SU-DHL-6 (cell line): ENCODE measurements at regions not wholly inside any gene's neighbourhood (a gene's known extent, or its start where the extent isn't known, plus 50 kb on each side); places are given as distances from the start of the nearest gene placed in this dataset.

Source experiments
- H2AFZ ChIP-seq: fragments of 200-600 bp; sonication (generic); 2 replicates; pipeline ENCODE4 v1.6.1; 2014; ENCODE audit warnings: low read depth, mild to moderate bottlenecking, moderate library complexity, mixed read lengths, antibody characterized with exemption, low read length; ENCODE audit not compliant: severe bottlenecking
- H3F3A ChIP-seq: fragments of 200-600 bp; shearing (Covaris generic); 2 replicates; pipeline ENCODE4 v1.6.0; 2016; ENCODE audit warnings: antibody characterized with exemption, mild to moderate bottlenecking; ENCODE audit not compliant: insufficient read depth
- H3K27ac ChIP-seq: fragments of 200-600 bp; sonication (generic); 2 replicates; pipeline ENCODE4 v1.5.1; 2016; ENCODE audit warnings: low read depth, mild to moderate bottlenecking, low read length, moderate library complexity, mixed read lengths
- H3K27me3 ChIP-seq: fragments of 200-600 bp; sonication (generic), shearing (Covaris generic); 2 replicates; pipeline ENCODE4 v1.6.0; 2014; ENCODE audit warnings: mild to moderate bottlenecking, low read length
- H3K36me3 ChIP-seq: fragments of 200-600 bp; sonication (generic); 2 replicates; pipeline ENCODE4 v1.6.1; 2014; ENCODE audit warnings: mild to moderate bottlenecking, low read length, mixed read lengths
- H3K4me2 ChIP-seq: fragments of 300-600, 200-600 bp; shearing (Covaris generic), sonication (generic); 2 replicates; pipeline ENCODE4 v1.6.0; 2014; ENCODE audit warnings: low read length, low read depth, mild to moderate bottlenecking; ENCODE audit not compliant: poor library complexity, severe bottlenecking
- H3K4me3 ChIP-seq: fragments of 200-600 bp; sonication (generic); 2 replicates; pipeline ENCODE4 v1.5.1; 2014; ENCODE audit warnings: antibody characterized with exemption, low read length, mild to moderate bottlenecking, mixed read lengths; ENCODE audit not compliant: insufficient read depth, poor library complexity, severe bottlenecking
- H3K79me2 ChIP-seq: fragments of 200-600 bp; sonication (generic); 2 replicates; pipeline ENCODE4 v1.6.1; 2014; ENCODE audit warnings: mild to moderate bottlenecking, low read length, moderate library complexity; ENCODE audit not compliant: insufficient read depth
- H3K9ac ChIP-seq: fragments of 200-600 bp; sonication (generic); 2 replicates; pipeline ENCODE4 v1.7.0; 2014; ENCODE audit warnings: mild to moderate bottlenecking, low read length
- H3K9me2 ChIP-seq: fragments of 200-600 bp; sonication (generic); replicated peaks from 2 replicates; pipeline ENCODE4 v1.6.1; 2014; ENCODE audit warnings: low read length; ENCODE audit not compliant: insufficient read depth
- H3K9me3 ChIP-seq: fragments of 200-600 bp; sonication (generic); 2 replicates; pipeline ENCODE4 v1.6.1; 2014; ENCODE audit warnings: low read length, mixed read lengths; ENCODE audit not compliant: insufficient read depth
- H4K20me1 ChIP-seq: fragments of 200-600 bp; sonication (generic); 2 replicates; pipeline ENCODE4 v1.6.1; 2014; ENCODE audit warnings: low read depth, mild to moderate bottlenecking, antibody characterized with exemption, low read length, moderate library complexity, mixed read lengths
- EZH2phosphoT487 ChIP-seq: fragments of 200-600 bp; sonication (generic), shearing (Covaris generic); conservative IDR thresholded peaks from 2 replicates; pipeline ENCODE4 v1.6.1; 2018; ENCODE audit warnings: mild to moderate bottlenecking, antibody characterized with exemption, low read length, moderate library complexity, mixed read lengths
- TF ChIP-seq, protein P1 (sequence below): fragments of 200-600 bp; sonication (generic); IDR thresholded peaks from one replicate; pipeline ENCODE4 v1.5.1; 2017; ENCODE audit warnings: antibody characterized with exemption, mild to moderate bottlenecking, low read length, moderate library complexity; ENCODE audit not compliant: insufficient read depth, poor library complexity, severe bottlenecking

GRCh38 chr6:132948889-132949288, 134.5 kb downstream of the RPS12 start:
- TF ChIP-seq, protein P1, sequence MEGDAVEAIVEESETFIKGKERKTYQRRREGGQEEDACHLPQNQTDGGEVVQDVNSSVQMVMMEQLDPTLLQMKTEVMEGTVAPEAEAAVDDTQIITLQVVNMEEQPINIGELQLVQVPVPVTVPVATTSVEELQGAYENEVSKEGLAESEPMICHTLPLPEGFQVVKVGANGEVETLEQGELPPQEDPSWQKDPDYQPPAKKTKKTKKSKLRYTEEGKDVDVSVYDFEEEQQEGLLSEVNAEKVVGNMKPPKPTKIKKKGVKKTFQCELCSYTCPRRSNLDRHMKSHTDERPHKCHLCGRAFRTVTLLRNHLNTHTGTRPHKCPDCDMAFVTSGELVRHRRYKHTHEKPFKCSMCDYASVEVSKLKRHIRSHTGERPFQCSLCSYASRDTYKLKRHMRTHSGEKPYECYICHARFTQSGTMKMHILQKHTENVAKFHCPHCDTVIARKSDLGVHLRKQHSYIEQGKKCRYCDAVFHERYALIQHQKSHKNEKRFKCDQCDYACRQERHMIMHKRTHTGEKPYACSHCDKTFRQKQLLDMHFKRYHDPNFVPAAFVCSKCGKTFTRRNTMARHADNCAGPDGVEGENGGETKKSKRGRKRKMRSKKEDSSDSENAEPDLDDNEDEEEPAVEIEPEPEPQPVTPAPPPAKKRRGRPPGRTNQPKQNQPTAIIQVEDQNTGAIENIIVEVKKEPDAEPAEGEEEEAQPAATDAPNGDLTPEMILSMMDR, result no peak
- TF ChIP-seq EZH2phosphoT487, result no peak
- Histone ChIP-seq H3K4me3 (no peak overlapping the region), H3K27me3 (no peaks in the 10 kb centered on the region), H2AFZ (no peak overlapping the region), H3K36me3 (no peaks in the 10 kb centered on the region), H3K9ac (no peak overlapping the region), H3K9me3 (no peaks in the 10 kb centered on the region), H3F3A (no peaks in the 10 kb centered on the region), H3K9me2 (no peaks in the 10 kb centered on the region), H3K4me2 (no peak overlapping the region), H3K27ac (no peak overlapping the region), H3K79me2 (no peaks in the 10 kb centered on the region), H4K20me1 (no peaks in the 10 kb centered on the region)

DNA sequence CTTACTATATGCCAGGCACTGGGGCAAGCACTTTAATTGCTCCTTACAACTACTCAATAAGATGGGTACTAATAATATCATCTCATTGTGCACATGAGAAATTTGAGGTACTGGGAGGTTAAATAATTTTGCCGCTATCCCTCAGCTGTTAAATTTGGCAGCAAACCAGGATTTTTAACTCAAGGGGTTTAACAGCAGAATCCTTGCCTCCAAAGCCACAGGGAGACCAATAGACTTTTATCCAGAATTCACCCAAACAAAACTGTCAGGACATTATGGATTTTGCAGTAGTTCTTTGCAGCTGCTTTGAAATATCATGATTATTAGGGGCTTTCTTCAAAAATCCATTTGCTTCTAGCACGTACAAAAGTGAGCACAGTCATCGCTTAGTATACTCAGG, 136.2 kb downstream of the RPS12 start:
- Histone ChIP-seq H4K20me1 (no peaks in the 10 kb centered on the region), H3K27me3 (no peaks in the 10 kb centered on the region), H3K9me2 (no peaks in the 10 kb centered on the region), H3K9ac (no peak overlapping the region), H3K79me2 (no peaks in the 10 kb centered on the region), H3K27ac (no peak overlapping the region), H2AFZ (no peak overlapping the region), H3K9me3 (no peaks in the 10 kb centered on the region), H3K4me2 (no peak overlapping the region), H3K4me3 (no peak overlapping the region), H3F3A (no peaks in the 10 kb centered on the region), H3K36me3 (no peaks in the 10 kb centered on the region)
- TF ChIP-seq EZH2phosphoT487, result no peak
- TF ChIP-seq, protein P1, result no peak

DNA sequence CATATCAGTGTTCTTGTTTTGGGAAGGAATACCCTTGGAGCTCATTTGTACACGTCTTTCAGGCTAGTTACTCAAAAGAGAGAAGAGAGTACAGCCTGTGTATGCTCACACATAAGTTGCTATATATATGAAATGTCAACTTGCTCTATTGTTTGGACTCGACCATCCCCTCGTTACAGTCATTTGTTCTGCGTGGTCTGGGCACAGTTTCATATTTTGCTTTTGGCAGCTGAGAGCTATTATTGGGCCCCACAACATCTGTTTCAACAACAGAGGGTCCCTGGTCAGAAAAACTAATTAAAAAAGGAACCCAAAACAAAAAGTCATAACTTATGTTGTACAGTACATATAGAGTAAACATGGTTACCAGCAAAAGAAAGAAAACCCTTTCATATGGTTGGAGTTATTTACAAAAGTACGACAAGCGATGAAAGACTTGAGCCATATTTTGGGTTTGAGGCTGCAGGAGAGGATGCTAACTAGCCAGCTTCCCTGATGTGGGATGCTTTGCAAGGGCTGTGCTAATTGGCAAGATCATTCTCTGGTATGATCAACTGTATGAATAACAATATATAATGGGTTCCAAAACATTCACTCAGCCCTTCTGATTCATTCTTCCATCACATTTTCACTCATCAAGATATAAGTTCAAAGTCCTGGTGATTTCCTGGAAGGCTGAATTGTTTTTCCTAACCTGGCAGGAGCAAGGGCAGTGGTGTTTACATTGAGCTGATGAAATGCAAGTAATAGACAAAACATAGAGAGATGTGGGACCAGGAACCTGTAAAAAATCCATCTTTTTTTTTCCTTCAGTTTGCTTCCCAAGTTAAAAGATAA, 137.9 kb downstream of the RPS12 start:
- Histone ChIP-seq H3K9me3 (no peaks in the 10 kb centered on the region), H3K4me2 (no peak overlapping the region), H4K20me1 (no peaks in the 10 kb centered on the region), H3F3A (no peaks in the 10 kb centered on the region), H3K9me2 (no peaks in the 10 kb centered on the region), H3K36me3 (no peaks in the 10 kb centered on the region), H2AFZ (no peak overlapping the region), H3K27ac (no peak overlapping the region), H3K4me3 (no peak overlapping the region), H3K79me2 (no peaks in the 10 kb centered on the region), H3K9ac (no peak overlapping the region), H3K27me3 (no peaks in the 10 kb centered on the region)
- TF ChIP-seq EZH2phosphoT487, result no peak
- TF ChIP-seq, protein P1, result no peak
